Daoy (cell line): ENCODE measurements at regions not wholly inside any gene's neighbourhood (a gene's known extent, or its start where the extent isn't known, plus 50 kb on each side); places are given as distances from the start of the nearest gene placed in this dataset.
A peak's percentile ranks its signal among the peaks of the same experiment; 100 is the strongest.
"Not testable (repeated sequence)": the region's sequence is repeated elsewhere in the genome, so short reads cannot be mapped to it uniquely, and the experiment has no call there.

Experiments
- DNase-seq: peaks from one replicate; pipeline ENCODE4 v3.0.0-alpha.2; 2015; ENCODE audit warnings: low read depth

GRCh38 chr1:229920683-229921082, 146.4 kb upstream of the GALNT2 start:
- no peak for DNase-seq

GRCh38 chr1:229922249-229922648, 144.8 kb upstream of the GALNT2 start:
- DNase-seq = no peak

- no peak for DNase-seq
Measured at GRCh38 chr1:229924639-229925038, 142.4 kb upstream of the GALNT2 start.

- no peak for DNase-seq
Measured at GRCh38 chr1:229928767-229929166, 138.3 kb upstream of the GALNT2 start.

- DNase-seq = not testable (repeated sequence)
Measured at GRCh38 chr1:229931751-229932150, 135.3 kb upstream of the GALNT2 start.

GRCh38 chr1:229935157-229935556, 131.9 kb upstream of the GALNT2 start:
- not testable (repeated sequence) for DNase-seq

GRCh38 chr1:229938551-229938950, 128.5 kb upstream of the GALNT2 start:
- DNase-seq = no peak

GRCh38 chr1:229940684-229941083, 126.4 kb upstream of the GALNT2 start:
- peak; percentile 75 for DNase-seq

GRCh38 chr1:229941160-229941559, 125.9 kb upstream of the GALNT2 start:
- no peak for DNase-seq

- no peak for DNase-seq
Measured at GRCh38 chr1:229941831-229942230, 125.2 kb upstream of the GALNT2 start.

- DNase-seq = no peak
Measured at GRCh38 chr1:229942501-229942900, 124.5 kb upstream of the GALNT2 start.

GRCh38 chr1:229943148-229943714, 123.8 kb upstream of the GALNT2 start:
- no peak for DNase-seq

- DNase-seq = no peak
Measured at GRCh38 chr1:229943988-229944743, 122.9 kb upstream of the GALNT2 start.

- DNase-seq = no peak
Measured at GRCh38 chr1:229945795-229946194, 121.2 kb upstream of the GALNT2 start.

GRCh38 chr1:229947968-229948367, 119.1 kb upstream of the GALNT2 start:
- no peak for DNase-seq

- DNase-seq = no peak
Measured at GRCh38 chr1:229948438-229948837, 118.6 kb upstream of the GALNT2 start.

- DNase-seq = no peak
Measured at GRCh38 chr1:229949500-229949899, 117.5 kb upstream of the GALNT2 start.

GRCh38 chr1:229950020-229950419, 117.0 kb upstream of the GALNT2 start:
- DNase-seq = no peak

- DNase-seq = no peak
Measured at GRCh38 chr1:229950908-229951307, 116.1 kb upstream of the GALNT2 start.

GRCh38 chr1:229951856-229952534, 115.0 kb upstream of the GALNT2 start:
- no peak for DNase-seq

- DNase-seq = peak; percentile 40
Measured at GRCh38 chr1:229952670-229953520, 114.1 kb upstream of the GALNT2 start.

GRCh38 chr1:229953736-229954326, 113.2 kb upstream of the GALNT2 start:
- DNase-seq = no peak
